ENCODE measurements at regions not wholly inside any gene's neighbourhood (a gene's known extent, or its start where the extent isn't known, plus 50 kb on each side); places are given as distances from the start of the nearest gene placed in this dataset.

GRCh38 chr15:94857466-94857865, 626.1 kb downstream of the MCTP2 start (continued):
- TF ChIP-seq PATZ1 (CRISPR knock-in tag; IDR thresholded peaks at IDR 0.05; ENCODE audit: borderline replicate concordance) (no peak), ZNF565 (CRISPR knock-in tag; conservative IDR thresholded peaks at IDR 0.05; ENCODE audit: low read depth) (no peak)

- TF ChIP-seq ZC3H10 (CRISPR knock-in tag; IDR thresholded peaks at IDR 0.05) (no peak), PATZ1 (CRISPR knock-in tag; IDR thresholded peaks at IDR 0.05; ENCODE audit: borderline replicate concordance) (no peak)
- ATAC-seq, result no peak
Observed at GRCh38 chr15:94858011-94858410, 626.6 kb downstream of the MCTP2 start.

GRCh38 chr15:94858449-94858848, 627.1 kb downstream of the MCTP2 start:
- ATAC-seq, result no peak
- TF ChIP-seq GLIS3 (CRISPR knock-in tag; IDR thresholded peaks at IDR 0.05) (no peak), TCF4 (CRISPR knock-in tag; IDR thresholded peaks at IDR 0.05; ENCODE audit: borderline replicate concordance) (no peak), RARB (CRISPR knock-in tag; IDR thresholded peaks at IDR 0.05) (no peak), POU6F1 (CRISPR knock-in tag; IDR thresholded peaks at IDR 0.05; ENCODE audit: borderline replicate concordance, low read depth) (no peak), SNAI2 (CRISPR knock-in tag; IDR thresholded peaks at IDR 0.05) (no peak)

GRCh38 chr15:94858920-94859319, 627.6 kb downstream of the MCTP2 start:
- no peak for TF ChIP-seq TOX (CRISPR knock-in tag; IDR thresholded peaks at IDR 0.05; ENCODE audit: borderline replicate concordance)
- no peak for TF ChIP-seq ZNF8 (CRISPR knock-in tag; IDR thresholded peaks at IDR 0.05)
- TF ChIP-seq ARNTL (CRISPR knock-in tag; IDR thresholded peaks at IDR 0.05; ENCODE audit: borderline replicate concordance, low read depth), result no peak
- no peak for TF ChIP-seq TCF4 (CRISPR knock-in tag; IDR thresholded peaks at IDR 0.05; ENCODE audit: borderline replicate concordance)
- TF ChIP-seq ZC3H10 (CRISPR knock-in tag; IDR thresholded peaks at IDR 0.05), result no peak
- TF ChIP-seq ZFP30 (CRISPR knock-in tag; IDR thresholded peaks at IDR 0.05), result no peak
- no peak for TF ChIP-seq PPARA (CRISPR knock-in tag; IDR thresholded peaks at IDR 0.05; ENCODE audit: borderline replicate concordance)
- no peak for TF ChIP-seq ESRRG (CRISPR knock-in tag; IDR thresholded peaks at IDR 0.05)
- TF ChIP-seq SNAI2 (CRISPR knock-in tag; IDR thresholded peaks at IDR 0.05), result no peak
- TF ChIP-seq CSDC2 (CRISPR knock-in tag; IDR thresholded peaks at IDR 0.05), result no peak
- no peak for TF ChIP-seq CREB5 (CRISPR knock-in tag; IDR thresholded peaks at IDR 0.05; ENCODE audit: low read depth)
- no peak for TF ChIP-seq RARB (CRISPR knock-in tag; IDR thresholded peaks at IDR 0.05)
- no peak for TF ChIP-seq ZNF565 (CRISPR knock-in tag; conservative IDR thresholded peaks at IDR 0.05; ENCODE audit: low read depth)
- no peak for TF ChIP-seq ZNF70 (CRISPR knock-in tag; IDR thresholded peaks at IDR 0.05)
- TF ChIP-seq ISL1 (CRISPR knock-in tag; IDR thresholded peaks at IDR 0.05), result no peak
- no peak for TF ChIP-seq PATZ1 (CRISPR knock-in tag; IDR thresholded peaks at IDR 0.05; ENCODE audit: borderline replicate concordance)
- no peak for TF ChIP-seq POU6F1 (CRISPR knock-in tag; IDR thresholded peaks at IDR 0.05; ENCODE audit: borderline replicate concordance, low read depth)
- TF ChIP-seq OSR1 (CRISPR knock-in tag; IDR thresholded peaks at IDR 0.05), result no peak
- no peak for ATAC-seq

All from SK-N-SH treated with all-trans-retinoic acid at 6 μM for 48 hours (cell line).